Prostate gland (tissue), 2 donors: ENCODE measurements at regions not wholly inside any gene's neighbourhood (a gene's known extent, or its start where the extent isn't known, plus 50 kb on each side); places are given as distances from the start of the nearest gene placed in this dataset.
"Not testable (repeated sequence)": the region's sequence is repeated elsewhere in the genome, so short reads cannot be mapped to it uniquely, and the experiment has no call there.

ENCODE experiments used
- DNase-seq: peaks from one replicate; pipeline ENCODE4 v3.0.0-alpha.2; 2019; ENCODE audit warnings: low spot score
- H3K27ac ChIP-seq, 2 donors: fragments of 200-600 bp; sonication (generic); 2 replicates each; pipeline ENCODE4 v1.5.1; 2017 to 2019
- H3K27me3 ChIP-seq: fragments of 200-600 bp; sonication (generic); replicated peaks from 2 replicates; pipeline ENCODE4 v1.5.1; 2019; ENCODE audit not compliant: insufficient read depth
- H3K36me3 ChIP-seq, 2 donors: fragments of 200-600 bp; sonication (generic); 1 replicate in 1 of 2; 2 replicates in 1 of 2; pipeline versions ENCODE4 v1.5.1 to v1.8.1; 2017 to 2019
- H3K4me1 ChIP-seq: fragments of 200-600 bp; sonication (generic); replicated peaks from 2 replicates; pipeline ENCODE4 v1.5.1; 2019
- H3K4me3 ChIP-seq, 2 donors: fragments of 200-600 bp; sonication (generic); 2 replicates each; pipeline ENCODE4 v1.5.1; 2017 to 2019
- H3K9me3 ChIP-seq: fragments of 200-600 bp; sonication (generic); 2 replicates; pipeline ENCODE4 v1.5.1; 2017
- POLR2A ChIP-seq: fragments of 450-650 bp; IDR thresholded peaks from one replicate; pipeline ENCODE4 v1.6.1; 2016; ENCODE audit warnings: antibody characterized with exemption, mild to moderate bottlenecking
- POLR2AphosphoS5 ChIP-seq: sonication (generic); formaldehyde crosslinking; IDR thresholded peaks from one replicate; pipeline ENCODE4 v1.6.1; 2017; ENCODE audit warnings: antibody characterized with exemption
- WGBS: methylation state at CpG from one replicate; pipeline ENCODE4 v1.1.5; 2018; 5-methylcytosine and 5-hydroxymethylcytosine counted together
- intact Hi-C: fragments of 100-400 bp; cut with DNase I; formaldehyde crosslinking; loops from one replicate; pipeline ENCODE4 v1.14.2; 2022
- TF ChIP-seq, protein P1 (sequence below), 4 experiments: fragments of 200-600 bp in 2 of 4; fragments of 450-650 bp in 2 of 4; sonication (generic) in 2 of 4; IDR thresholded peaks; 1 replicate in 3 of 4; 2 replicates in 1 of 4; pipeline ENCODE4 v1.5.1; 2016 to 2019; ENCODE audit warnings: antibody characterized with exemption in 4 of 4, mild to moderate bottlenecking in 2 of 4, moderate library complexity in 2 of 4

DNA sequence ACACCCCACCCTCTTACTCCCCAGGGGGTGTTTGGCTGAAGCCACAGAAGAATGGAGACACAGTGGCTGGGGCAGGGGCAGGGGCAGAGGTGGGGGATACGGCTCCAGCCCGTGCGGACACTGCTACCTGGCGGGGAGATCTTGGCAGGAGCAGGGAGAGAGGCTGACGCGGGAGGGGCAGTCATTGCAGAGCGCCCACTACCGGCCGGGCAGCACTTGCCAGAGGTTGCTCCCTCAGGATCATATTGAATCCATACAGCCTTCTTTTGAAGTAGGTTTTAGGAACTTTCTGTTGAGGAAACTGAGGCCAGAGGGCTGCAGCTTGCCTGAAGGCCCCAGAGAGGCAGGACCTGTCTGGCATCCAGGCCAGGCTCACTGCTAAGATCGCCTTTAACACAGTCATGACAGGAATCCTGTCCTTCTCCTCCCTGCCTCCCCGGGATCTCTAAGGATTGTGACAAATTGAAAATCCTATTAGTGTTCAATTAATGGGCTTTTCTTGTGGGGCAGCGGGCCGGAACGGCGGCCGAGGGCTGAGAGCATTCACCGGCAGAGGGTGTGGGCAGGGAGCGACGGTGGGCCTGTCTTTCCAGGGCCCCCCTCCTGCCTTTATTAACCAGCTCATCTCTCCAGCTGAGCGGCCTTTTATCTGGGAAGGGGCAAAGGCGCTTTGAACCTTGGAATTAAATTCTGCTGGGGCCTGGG is 65.5 kb upstream of the WNT4 start:
- 37% methylated on average over 21 of the region's 21 CpGs for WGBS
- TF ChIP-seq POLR2AphosphoS5 (no peak), POLR2A (no peak)
- TF ChIP-seq, protein P1, sequence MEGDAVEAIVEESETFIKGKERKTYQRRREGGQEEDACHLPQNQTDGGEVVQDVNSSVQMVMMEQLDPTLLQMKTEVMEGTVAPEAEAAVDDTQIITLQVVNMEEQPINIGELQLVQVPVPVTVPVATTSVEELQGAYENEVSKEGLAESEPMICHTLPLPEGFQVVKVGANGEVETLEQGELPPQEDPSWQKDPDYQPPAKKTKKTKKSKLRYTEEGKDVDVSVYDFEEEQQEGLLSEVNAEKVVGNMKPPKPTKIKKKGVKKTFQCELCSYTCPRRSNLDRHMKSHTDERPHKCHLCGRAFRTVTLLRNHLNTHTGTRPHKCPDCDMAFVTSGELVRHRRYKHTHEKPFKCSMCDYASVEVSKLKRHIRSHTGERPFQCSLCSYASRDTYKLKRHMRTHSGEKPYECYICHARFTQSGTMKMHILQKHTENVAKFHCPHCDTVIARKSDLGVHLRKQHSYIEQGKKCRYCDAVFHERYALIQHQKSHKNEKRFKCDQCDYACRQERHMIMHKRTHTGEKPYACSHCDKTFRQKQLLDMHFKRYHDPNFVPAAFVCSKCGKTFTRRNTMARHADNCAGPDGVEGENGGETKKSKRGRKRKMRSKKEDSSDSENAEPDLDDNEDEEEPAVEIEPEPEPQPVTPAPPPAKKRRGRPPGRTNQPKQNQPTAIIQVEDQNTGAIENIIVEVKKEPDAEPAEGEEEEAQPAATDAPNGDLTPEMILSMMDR (IDR thresholded peaks at IDR 0.05): no peak

DNA sequence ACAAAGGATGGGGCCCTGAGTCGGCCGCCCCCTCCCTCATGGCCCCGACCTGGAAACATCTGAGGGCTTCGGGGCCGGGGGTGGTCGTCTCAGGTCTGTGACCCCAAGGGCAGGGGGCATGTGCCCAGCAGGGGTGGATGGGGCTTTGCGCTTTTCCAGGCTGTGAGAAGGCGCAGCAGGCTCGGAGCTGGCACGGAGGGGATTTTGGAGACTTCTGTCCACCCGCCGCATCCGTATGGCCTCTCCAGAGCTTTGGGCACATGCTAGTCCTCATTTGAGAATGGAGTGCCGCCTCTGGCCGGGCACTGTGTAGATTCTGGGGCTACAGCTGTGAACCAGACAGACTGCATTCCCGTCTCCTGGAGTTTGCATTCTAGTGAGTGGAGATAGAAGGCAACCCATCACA is 66.1 kb upstream of the WNT4 start:
- DNase-seq: no peak
- no peaks in the 10 kb centered on the region for H3K36me3 ChIP-seq
- intact Hi-C loops: no loop called here
- no peaks in the 10 kb centered on the region for H3K9me3 ChIP-seq
- peaks cover 3% of the 10 kb centered on the region for H3K27me3 ChIP-seq
- H3K4me1 ChIP-seq: no peaks in the 10 kb centered on the region
- TF ChIP-seq POLR2AphosphoS5 (no peak), POLR2A (no peak)
- TF ChIP-seq, protein P1 (IDR thresholded peaks at IDR 0.05): no peak
- 71% methylated on average over 16 of the region's 16 CpGs for WGBS
- H3K4me3 ChIP-seq: no peak overlapping the region
- H3K27ac ChIP-seq: no peak overlapping the region

More for the DNA sequence above, 65.5 kb upstream of the WNT4 start:
- no peak for DNase-seq
- intact Hi-C loops: no loop called here
- Histone ChIP-seq H3K27ac (no peak overlapping the region), H3K36me3 (no peaks in the 10 kb centered on the region), H3K4me3 (no peak overlapping the region), H3K4me1 (no peaks in the 10 kb centered on the region), H3K27me3 (peaks cover 3% of the 10 kb centered on the region), H3K9me3 (no peaks in the 10 kb centered on the region)

DNA sequence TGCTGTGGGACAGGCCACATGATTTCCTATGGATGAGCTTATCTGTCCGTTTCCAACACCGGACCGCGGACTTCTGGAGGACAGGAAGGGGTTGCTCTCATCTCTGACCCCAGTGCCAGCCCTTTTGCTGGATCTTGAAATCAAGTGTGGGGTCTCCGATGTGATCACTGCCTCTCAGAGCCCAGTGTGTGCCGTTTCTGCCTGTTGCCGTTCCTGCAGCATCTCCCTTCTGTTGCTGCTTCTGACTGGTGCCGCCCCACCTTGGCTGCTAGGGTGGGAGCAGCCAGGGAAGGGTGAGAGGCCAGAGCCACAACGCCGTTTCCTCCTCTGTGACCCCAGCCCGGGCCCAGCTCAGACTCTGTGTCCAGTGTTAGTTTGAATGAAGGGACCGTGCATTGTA is 67.3 kb upstream of the WNT4 start:
- H3K9me3 ChIP-seq: no peaks in the 10 kb centered on the region
- no peak overlapping the region for H3K27ac ChIP-seq
- H3K27me3 ChIP-seq: peaks cover 3% of the 10 kb centered on the region
- TF ChIP-seq POLR2AphosphoS5: no peak
- TF ChIP-seq, protein P1 (IDR thresholded peaks at IDR 0.05): no peak
- TF ChIP-seq POLR2A: no peak
- H3K36me3 ChIP-seq: no peaks in the 10 kb centered on the region
- 73% methylated on average over 12 of the region's 12 CpGs for WGBS
- intact Hi-C loops: no loop called here
- no peak overlapping the region for H3K4me3 ChIP-seq
- no peak for DNase-seq
- no peaks in the 10 kb centered on the region for H3K4me1 ChIP-seq

DNA sequence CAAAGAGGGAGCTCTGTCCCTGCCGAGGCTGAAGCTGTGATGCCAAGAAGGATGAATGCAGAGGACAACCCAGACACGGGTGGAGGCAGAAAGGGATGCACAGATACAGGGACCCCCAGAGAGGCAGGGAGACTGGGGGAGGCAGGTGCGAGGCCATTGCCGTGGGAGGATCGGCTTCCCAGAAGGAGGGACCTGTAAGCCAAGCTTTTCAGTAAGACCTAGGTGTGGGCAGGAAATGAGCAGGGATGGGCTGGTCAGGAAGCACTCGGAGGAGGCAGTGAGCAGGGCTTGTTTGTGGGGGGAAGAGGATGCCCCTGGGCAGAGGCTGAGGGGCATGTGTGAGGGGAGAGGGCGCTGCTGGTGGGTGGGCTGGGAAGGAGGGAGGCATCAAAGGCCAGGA is 67.7 kb upstream of the WNT4 start:
- TF ChIP-seq POLR2AphosphoS5 (no peak), POLR2A (no peak)
- TF ChIP-seq, protein P1 (IDR thresholded peaks at IDR 0.05): no peak
- WGBS: 57% methylated on average over 7 of the region's 7 CpGs
- no peaks in the 10 kb centered on the region for H3K4me1 ChIP-seq
- no peak for DNase-seq
- no peak overlapping the region for H3K27ac ChIP-seq
- H3K9me3 ChIP-seq: no peaks in the 10 kb centered on the region
- no peak overlapping the region for H3K4me3 ChIP-seq
- intact Hi-C loops: no loop called here
- H3K27me3 ChIP-seq: peaks cover 3% of the 10 kb centered on the region
- no peaks in the 10 kb centered on the region for H3K36me3 ChIP-seq

DNA sequence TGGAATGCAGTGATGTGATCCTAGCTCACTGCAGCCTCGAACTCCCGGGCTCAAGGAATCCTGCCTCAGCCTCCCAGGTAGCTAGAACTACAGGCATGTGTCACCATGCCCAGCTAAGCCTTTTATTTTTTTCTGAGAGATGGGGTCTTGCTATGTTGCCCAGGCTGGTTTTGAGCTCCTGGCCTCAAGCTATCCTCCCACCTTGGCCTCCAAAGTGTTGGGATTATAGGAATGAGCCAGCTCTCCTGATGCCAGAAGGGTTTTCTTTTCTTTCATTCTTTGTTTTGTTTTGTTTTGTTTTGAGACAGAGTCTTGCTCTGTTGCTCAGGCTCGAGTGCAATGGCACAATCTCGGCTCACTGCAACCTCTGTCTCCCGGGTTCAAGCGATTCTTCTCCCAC is 68.6 kb upstream of the WNT4 start:
- H3K9me3 ChIP-seq, H3K27me3 ChIP-seq, intact Hi-C loops, H3K4me3 ChIP-seq, DNase-seq, H3K27ac ChIP-seq, H3K36me3 ChIP-seq, H3K4me1 ChIP-seq: not testable (repeated sequence)
- 95% methylated on average over 6 of the region's 6 CpGs for WGBS
